ENCODE measurements at regions not wholly inside any gene's neighbourhood (a gene's known extent, or its start where the extent isn't known, plus 50 kb on each side); places are given as distances from the start of the nearest gene placed in this dataset.

- TF ChIP-seq NR1H2 (CRISPR knock-in tag; IDR thresholded peaks at IDR 0.05): no peak
- TF ChIP-seq CTCF (IDR thresholded peaks at IDR 0.05): no peak
- TF ChIP-seq TP53 (CRISPR knock-in tag; IDR thresholded peaks at IDR 0.05): no peak
- no peak for TF ChIP-seq PRDM15 (CRISPR knock-in tag; IDR thresholded peaks at IDR 0.05)
- TF ChIP-seq GRHL2 (CRISPR knock-in tag; IDR thresholded peaks at IDR 0.05; ENCODE audit: insufficient replicate concordance, severe bottlenecking): no peak
- TF ChIP-seq ZNF423 (CRISPR knock-in tag; IDR thresholded peaks at IDR 0.05): no peak
- TF ChIP-seq ZNF425 (CRISPR knock-in tag; conservative IDR thresholded peaks at IDR 0.05): no peak
- no peak for TF ChIP-seq USF1 (CRISPR knock-in tag; IDR thresholded peaks at IDR 0.05)
- no peak for TF ChIP-seq ATF3 (CRISPR knock-in tag; conservative IDR thresholded peaks at IDR 0.05)
These were observed 164.7 kb upstream of the IGF1R start for GRCh38 chr15:98483575-98484130.

Data from WTC11 (cell line).